ENCODE measurements at regions not wholly inside any gene's neighbourhood (a gene's known extent, or its start where the extent isn't known, plus 50 kb on each side); places are given as distances from the start of the nearest gene placed in this dataset.

DNA sequence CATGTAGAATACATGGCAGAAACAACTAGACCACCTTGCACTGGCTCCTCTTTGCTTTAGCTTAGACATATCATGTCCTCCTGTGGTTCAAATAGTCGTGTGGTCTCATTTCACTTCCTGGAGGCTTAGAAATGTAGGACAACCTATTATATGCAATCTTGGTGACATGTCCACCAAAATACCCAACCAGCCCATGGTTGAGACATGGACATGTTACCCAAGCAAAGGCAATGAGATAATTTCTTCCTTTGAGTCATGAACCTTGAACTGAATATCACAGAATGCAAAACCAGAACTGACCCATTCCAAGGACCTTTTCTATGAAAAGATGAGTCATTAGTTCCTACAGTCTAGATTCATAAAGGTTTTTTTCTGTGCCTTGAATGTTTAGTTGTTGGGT, 309.0 kb upstream of the MDFIC2 start:
- ChIA-PET RAD21 (ENCODE audit: low non-redundant PET in 1 of 2, low total read pairs in 2 of 2, uncharacterized antibody in 2 of 2, unreplicated experiment in 2 of 2) (no interaction called here), POLR2A (no interaction called here), CTCF (no interaction called here)
- H4K20me1 ChIP-seq (ENCODE audit: insufficient read depth) = no peaks in the 10 kb centered on the region
- no peaks in the 10 kb centered on the region for H3K4me1 ChIP-seq (ENCODE audit: control insufficient read depth in 1 of 2, insufficient read depth in 2 of 2, low read length in 2 of 2)
- H3K4me2 ChIP-seq (ENCODE audit: low read length) = no peak overlapping the region
- no peaks in the 10 kb centered on the region for H3K9me2 ChIP-seq (ENCODE audit: insufficient read depth)
- H2AFZ ChIP-seq (ENCODE audit: low read depth, low read length, poor library complexity, severe bottlenecking) = no peak overlapping the region
- H3K79me2 ChIP-seq (ENCODE audit: insufficient read depth, low read length) = no peaks in the 10 kb centered on the region
- no peak for DNase-seq (ENCODE audit: low read depth, low spot score)
- no TSS peak for BruUV-seq (replicated peaks)
- no peaks in the 10 kb centered on the region for H3K36me3 ChIP-seq (ENCODE audit: control insufficient read depth in 1 of 2, insufficient read depth in 2 of 2, low read length in 2 of 2)
- H3K4me3 ChIP-seq (replicated peaks in 1 of 2; ENCODE audit: low read depth in 1 of 2, low read length in 2 of 2) = no peak overlapping the region
- H3K27me3 ChIP-seq (ENCODE audit: insufficient read depth, low read length) = no peaks in the 10 kb centered on the region
- H3K9me3 ChIP-seq (ENCODE audit: control insufficient read depth in 1 of 2, insufficient read depth in 1 of 2, low read depth in 1 of 2, low read length in 2 of 2) = no peaks in the 10 kb centered on the region
- TF ChIP-seq CEBPB (IDR thresholded peaks at IDR 0.05; ENCODE audit: low read depth) = no peak
- no peak for TF ChIP-seq ELF1 (IDR thresholded peaks at IDR 0.05; ENCODE audit: borderline replicate concordance, low read depth)
- TF ChIP-seq YY1 (IDR thresholded peaks at IDR 0.05; ENCODE audit: extremely low read depth, insufficient replicate concordance, low read depth, low read length) = no peak
- TF ChIP-seq, protein P1, sequence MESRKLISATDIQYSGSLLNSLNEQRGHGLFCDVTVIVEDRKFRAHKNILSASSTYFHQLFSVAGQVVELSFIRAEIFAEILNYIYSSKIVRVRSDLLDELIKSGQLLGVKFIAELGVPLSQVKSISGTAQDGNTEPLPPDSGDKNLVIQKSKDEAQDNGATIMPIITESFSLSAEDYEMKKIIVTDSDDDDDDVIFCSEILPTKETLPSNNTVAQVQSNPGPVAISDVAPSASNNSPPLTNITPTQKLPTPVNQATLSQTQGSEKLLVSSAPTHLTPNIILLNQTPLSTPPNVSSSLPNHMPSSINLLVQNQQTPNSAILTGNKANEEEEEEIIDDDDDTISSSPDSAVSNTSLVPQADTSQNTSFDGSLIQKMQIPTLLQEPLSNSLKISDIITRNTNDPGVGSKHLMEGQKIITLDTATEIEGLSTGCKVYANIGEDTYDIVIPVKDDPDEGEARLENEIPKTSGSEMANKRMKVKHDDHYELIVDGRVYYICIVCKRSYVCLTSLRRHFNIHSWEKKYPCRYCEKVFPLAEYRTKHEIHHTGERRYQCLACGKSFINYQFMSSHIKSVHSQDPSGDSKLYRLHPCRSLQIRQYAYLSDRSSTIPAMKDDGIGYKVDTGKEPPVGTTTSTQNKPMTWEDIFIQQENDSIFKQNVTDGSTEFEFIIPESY (IDR thresholded peaks at IDR 0.05; ENCODE audit: extremely low read depth, insufficient replicate concordance, low read length) = no peak
- TF ChIP-seq POLR2A (IDR thresholded peaks at IDR 0.05; ENCODE audit: borderline replicate concordance, extremely low read depth, insufficient read depth, insufficient read length) = no peak
- TF ChIP-seq TCF7L2 (IDR thresholded peaks at IDR 0.05; ENCODE audit: borderline replicate concordance, extremely low read depth, insufficient read depth, insufficient read length) = no peak
- TF ChIP-seq, protein P2, sequence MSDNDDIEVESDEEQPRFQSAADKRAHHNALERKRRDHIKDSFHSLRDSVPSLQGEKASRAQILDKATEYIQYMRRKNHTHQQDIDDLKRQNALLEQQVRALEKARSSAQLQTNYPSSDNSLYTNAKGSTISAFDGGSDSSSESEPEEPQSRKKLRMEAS (IDR thresholded peaks at IDR 0.05) = no peak
- no peak for TF ChIP-seq EZH2 (IDR thresholded peaks at IDR 0.05)
- TF ChIP-seq, protein P3, sequence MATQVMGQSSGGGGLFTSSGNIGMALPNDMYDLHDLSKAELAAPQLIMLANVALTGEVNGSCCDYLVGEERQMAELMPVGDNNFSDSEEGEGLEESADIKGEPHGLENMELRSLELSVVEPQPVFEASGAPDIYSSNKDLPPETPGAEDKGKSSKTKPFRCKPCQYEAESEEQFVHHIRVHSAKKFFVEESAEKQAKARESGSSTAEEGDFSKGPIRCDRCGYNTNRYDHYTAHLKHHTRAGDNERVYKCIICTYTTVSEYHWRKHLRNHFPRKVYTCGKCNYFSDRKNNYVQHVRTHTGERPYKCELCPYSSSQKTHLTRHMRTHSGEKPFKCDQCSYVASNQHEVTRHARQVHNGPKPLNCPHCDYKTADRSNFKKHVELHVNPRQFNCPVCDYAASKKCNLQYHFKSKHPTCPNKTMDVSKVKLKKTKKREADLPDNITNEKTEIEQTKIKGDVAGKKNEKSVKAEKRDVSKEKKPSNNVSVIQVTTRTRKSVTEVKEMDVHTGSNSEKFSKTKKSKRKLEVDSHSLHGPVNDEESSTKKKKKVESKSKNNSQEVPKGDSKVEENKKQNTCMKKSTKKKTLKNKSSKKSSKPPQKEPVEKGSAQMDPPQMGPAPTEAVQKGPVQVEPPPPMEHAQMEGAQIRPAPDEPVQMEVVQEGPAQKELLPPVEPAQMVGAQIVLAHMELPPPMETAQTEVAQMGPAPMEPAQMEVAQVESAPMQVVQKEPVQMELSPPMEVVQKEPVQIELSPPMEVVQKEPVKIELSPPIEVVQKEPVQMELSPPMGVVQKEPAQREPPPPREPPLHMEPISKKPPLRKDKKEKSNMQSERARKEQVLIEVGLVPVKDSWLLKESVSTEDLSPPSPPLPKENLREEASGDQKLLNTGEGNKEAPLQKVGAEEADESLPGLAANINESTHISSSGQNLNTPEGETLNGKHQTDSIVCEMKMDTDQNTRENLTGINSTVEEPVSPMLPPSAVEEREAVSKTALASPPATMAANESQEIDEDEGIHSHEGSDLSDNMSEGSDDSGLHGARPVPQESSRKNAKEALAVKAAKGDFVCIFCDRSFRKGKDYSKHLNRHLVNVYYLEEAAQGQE (IDR thresholded peaks at IDR 0.05; ENCODE audit: low read depth) = no peak
- TF ChIP-seq SRF (IDR thresholded peaks at IDR 0.05; ENCODE audit: low read depth) = no peak
- no peak for TF ChIP-seq EZH2phosphoT487 (IDR thresholded peaks at IDR 0.05; ENCODE audit: borderline replicate concordance)
- TF ChIP-seq ZFX (IDR thresholded peaks at IDR 0.05) = no peak
- TF ChIP-seq JUND (IDR thresholded peaks at IDR 0.05) = no peak
- no peak for TF ChIP-seq SP1 (IDR thresholded peaks at IDR 0.05; ENCODE audit: low read depth)
- TF ChIP-seq, protein P4, sequence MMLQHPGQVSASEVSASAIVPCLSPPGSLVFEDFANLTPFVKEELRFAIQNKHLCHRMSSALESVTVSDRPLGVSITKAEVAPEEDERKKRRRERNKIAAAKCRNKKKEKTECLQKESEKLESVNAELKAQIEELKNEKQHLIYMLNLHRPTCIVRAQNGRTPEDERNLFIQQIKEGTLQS (IDR thresholded peaks at IDR 0.05) = no peak
- no peak for TF ChIP-seq EGR1 (IDR thresholded peaks at IDR 0.05; ENCODE audit: low read depth)
- no peak for TF ChIP-seq FOSL1 (IDR thresholded peaks at IDR 0.05; ENCODE audit: low read depth)
- TF ChIP-seq, protein P5, sequence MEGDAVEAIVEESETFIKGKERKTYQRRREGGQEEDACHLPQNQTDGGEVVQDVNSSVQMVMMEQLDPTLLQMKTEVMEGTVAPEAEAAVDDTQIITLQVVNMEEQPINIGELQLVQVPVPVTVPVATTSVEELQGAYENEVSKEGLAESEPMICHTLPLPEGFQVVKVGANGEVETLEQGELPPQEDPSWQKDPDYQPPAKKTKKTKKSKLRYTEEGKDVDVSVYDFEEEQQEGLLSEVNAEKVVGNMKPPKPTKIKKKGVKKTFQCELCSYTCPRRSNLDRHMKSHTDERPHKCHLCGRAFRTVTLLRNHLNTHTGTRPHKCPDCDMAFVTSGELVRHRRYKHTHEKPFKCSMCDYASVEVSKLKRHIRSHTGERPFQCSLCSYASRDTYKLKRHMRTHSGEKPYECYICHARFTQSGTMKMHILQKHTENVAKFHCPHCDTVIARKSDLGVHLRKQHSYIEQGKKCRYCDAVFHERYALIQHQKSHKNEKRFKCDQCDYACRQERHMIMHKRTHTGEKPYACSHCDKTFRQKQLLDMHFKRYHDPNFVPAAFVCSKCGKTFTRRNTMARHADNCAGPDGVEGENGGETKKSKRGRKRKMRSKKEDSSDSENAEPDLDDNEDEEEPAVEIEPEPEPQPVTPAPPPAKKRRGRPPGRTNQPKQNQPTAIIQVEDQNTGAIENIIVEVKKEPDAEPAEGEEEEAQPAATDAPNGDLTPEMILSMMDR (IDR thresholded peaks at IDR 0.05 in 2 of 3, conservative IDR thresholded peaks at IDR 0.05 in 1 of 3; ENCODE audit: borderline replicate concordance in 1 of 3, insufficient read depth in 1 of 3, low read depth in 2 of 3, low read length in 2 of 3) = no peak
- intact Hi-C loops (cut with micrococcal nuclease) = no loop called here
- no peak for ATAC-seq
- H3K27ac ChIP-seq (ENCODE audit: low read depth, low read length) = no peak overlapping the region
- no peak overlapping the region for H3K9ac ChIP-seq (ENCODE audit: low read length)
